Astrocyte (in vitro differentiated cells and primary cell): ENCODE measurements at regions not wholly inside any gene's neighbourhood (a gene's known extent, or its start where the extent isn't known, plus 50 kb on each side); places are given as distances from the start of the nearest gene placed in this dataset.

Experiments used
- DNase-seq: peaks from one replicate; pipeline ENCODE4 v3.0.0-alpha.2; 2010; ENCODE audit warnings: low read depth
- FAIRE-seq: peaks from 2 replicates; lab custom pipeline; 2011; peaks lifted over from hg19 to GRCh38; lab: Jason Lieb, UNC
- H2AFZ ChIP-seq: 2 replicates; pipeline ENCODE4 v1.6.0; 2012; ENCODE audit warnings: low read depth, low read length, inconsistent platforms
- H3K27ac ChIP-seq: 2 replicates; pipeline ENCODE4 v1.5.1; 2011; ENCODE audit warnings: low read depth, low read length, inconsistent platforms
- H3K27me3 ChIP-seq: 2 replicates; pipeline ENCODE4 v1.6.0; 2011; ENCODE audit warnings: low read length, inconsistent platforms; ENCODE audit not compliant: insufficient read depth
- H3K36me3 ChIP-seq: 2 replicates; pipeline ENCODE4 v1.5.1; 2011; ENCODE audit warnings: low read length, inconsistent platforms; ENCODE audit not compliant: insufficient read depth
- H3K4me1 ChIP-seq: 2 replicates; pipeline ENCODE4 v1.5.1; 2011; ENCODE audit warnings: low read length, inconsistent platforms; ENCODE audit not compliant: insufficient read depth
- H3K4me2 ChIP-seq: 2 replicates; pipeline ENCODE4 v1.6.0; 2012; ENCODE audit warnings: low read length, inconsistent platforms
- H3K4me3 ChIP-seq: 2 replicates; pipeline ENCODE4 v1.5.1; 2011; ENCODE audit warnings: low read depth, mild to moderate bottlenecking, low read length, inconsistent platforms; ENCODE audit not compliant: insufficient read depth
- H3K79me2 ChIP-seq: 2 replicates; pipeline ENCODE4 v1.6.0; 2012; ENCODE audit warnings: mild to moderate bottlenecking, low read length, inconsistent platforms; ENCODE audit not compliant: insufficient read depth
- H3K9ac ChIP-seq: 2 replicates; pipeline ENCODE4 v1.6.0; 2012; ENCODE audit warnings: mild to moderate bottlenecking, low read length, inconsistent platforms
- H3K9me3 ChIP-seq: 2 replicates; pipeline ENCODE4 v1.5.1; 2012; ENCODE audit warnings: low read depth, mild to moderate bottlenecking, low read length, inconsistent platforms; ENCODE audit not compliant: insufficient read depth
- H4K20me1 ChIP-seq: 2 replicates; pipeline ENCODE4 v1.6.0; 2012; ENCODE audit warnings: low read length, inconsistent platforms; ENCODE audit not compliant: insufficient read depth
- H3K27ac Mint-ChIP-seq: one replicate; pipeline ENCODE4 v1.8.0; 2021; ENCODE audit warnings: mild to moderate bottlenecking, mixed read lengths; ENCODE audit not compliant: unreplicated experiment
- H3K27me3 Mint-ChIP-seq: one replicate; pipeline ENCODE4 v1.8.0; 2021; ENCODE audit warnings: low read depth, mixed read lengths; ENCODE audit not compliant: unreplicated experiment
- H3K36me3 Mint-ChIP-seq: one replicate; pipeline ENCODE4 v1.8.0; 2021; ENCODE audit warnings: low read depth, mixed read lengths; ENCODE audit not compliant: unreplicated experiment
- H3K4me1 Mint-ChIP-seq: one replicate; pipeline ENCODE4 v1.8.0; 2021; ENCODE audit warnings: low read depth, mixed read lengths; ENCODE audit not compliant: unreplicated experiment
- H3K4me3 Mint-ChIP-seq: one replicate; pipeline ENCODE4 v1.8.0; 2021; ENCODE audit warnings: mild to moderate bottlenecking, moderate library complexity, mixed read lengths; ENCODE audit not compliant: unreplicated experiment
- H3K9me3 Mint-ChIP-seq: one replicate; pipeline ENCODE4 v1.8.0; 2021; ENCODE audit warnings: mild to moderate bottlenecking, mixed read lengths; ENCODE audit not compliant: unreplicated experiment
- EZH2 ChIP-seq: IDR thresholded peaks from 2 replicates; pipeline ENCODE4 v1.6.1; 2012; ENCODE audit warnings: mild to moderate bottlenecking, low read length, inconsistent platforms; ENCODE audit not compliant: insufficient read depth
- TF ChIP-seq, protein P1 (sequence below): IDR thresholded peaks from 2 replicates; pipeline ENCODE4 v1.5.1; 2011; ENCODE audit warnings: low read depth, mild to moderate bottlenecking, inconsistent platforms, low read length, moderate library complexity; ENCODE audit not compliant: insufficient read depth

DNA sequence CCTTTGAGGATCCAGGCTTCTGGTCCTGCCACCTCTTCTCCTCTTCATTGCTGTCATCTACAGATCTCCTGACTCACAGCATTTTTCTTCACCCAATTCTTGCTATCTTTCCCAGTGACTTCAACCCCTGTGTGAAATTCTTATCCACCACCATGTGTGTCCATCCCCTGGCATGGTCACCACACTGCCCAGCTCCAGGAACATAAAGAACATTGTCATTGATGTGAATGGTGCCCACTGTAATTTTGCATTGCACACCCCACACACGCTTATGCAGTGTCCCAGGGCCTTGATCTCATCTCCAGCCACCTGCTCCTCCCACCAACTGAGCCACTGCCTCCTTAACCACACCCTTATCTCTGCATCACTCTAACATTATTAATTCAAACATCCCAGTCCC lies 85.3 kb downstream of the C1D start:
- Histone ChIP-seq H3K36me3 (no peaks in the 10 kb centered on the region), H3K4me2 (no peak overlapping the region), H3K27me3 (no peaks in the 10 kb centered on the region), H2AFZ (no peak overlapping the region), H3K9me3 (no peaks in the 10 kb centered on the region), H3K79me2 (no peaks in the 10 kb centered on the region), H3K4me1 (no peaks in the 10 kb centered on the region), H3K4me3 (no peak overlapping the region), H3K9ac (no peak overlapping the region), H3K27ac (no peak overlapping the region), H4K20me1 (no peaks in the 10 kb centered on the region)
- no peak overlapping the region for H3K27ac Mint-ChIP-seq
- FAIRE-seq (no peak), DNase-seq (no peak)
- no peak overlapping the region for H3K4me3 Mint-ChIP-seq
- peaks cover 6% of the 10 kb centered on the region for H3K27me3 Mint-ChIP-seq
- no peaks in the 10 kb centered on the region for H3K36me3 Mint-ChIP-seq
- H3K4me1 Mint-ChIP-seq, result no peaks in the 10 kb centered on the region
- TF ChIP-seq EZH2, result no peak
- TF ChIP-seq, protein P1, sequence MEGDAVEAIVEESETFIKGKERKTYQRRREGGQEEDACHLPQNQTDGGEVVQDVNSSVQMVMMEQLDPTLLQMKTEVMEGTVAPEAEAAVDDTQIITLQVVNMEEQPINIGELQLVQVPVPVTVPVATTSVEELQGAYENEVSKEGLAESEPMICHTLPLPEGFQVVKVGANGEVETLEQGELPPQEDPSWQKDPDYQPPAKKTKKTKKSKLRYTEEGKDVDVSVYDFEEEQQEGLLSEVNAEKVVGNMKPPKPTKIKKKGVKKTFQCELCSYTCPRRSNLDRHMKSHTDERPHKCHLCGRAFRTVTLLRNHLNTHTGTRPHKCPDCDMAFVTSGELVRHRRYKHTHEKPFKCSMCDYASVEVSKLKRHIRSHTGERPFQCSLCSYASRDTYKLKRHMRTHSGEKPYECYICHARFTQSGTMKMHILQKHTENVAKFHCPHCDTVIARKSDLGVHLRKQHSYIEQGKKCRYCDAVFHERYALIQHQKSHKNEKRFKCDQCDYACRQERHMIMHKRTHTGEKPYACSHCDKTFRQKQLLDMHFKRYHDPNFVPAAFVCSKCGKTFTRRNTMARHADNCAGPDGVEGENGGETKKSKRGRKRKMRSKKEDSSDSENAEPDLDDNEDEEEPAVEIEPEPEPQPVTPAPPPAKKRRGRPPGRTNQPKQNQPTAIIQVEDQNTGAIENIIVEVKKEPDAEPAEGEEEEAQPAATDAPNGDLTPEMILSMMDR, result no peak
- peaks cover 3% of the 10 kb centered on the region for H3K9me3 Mint-ChIP-seq

DNA sequence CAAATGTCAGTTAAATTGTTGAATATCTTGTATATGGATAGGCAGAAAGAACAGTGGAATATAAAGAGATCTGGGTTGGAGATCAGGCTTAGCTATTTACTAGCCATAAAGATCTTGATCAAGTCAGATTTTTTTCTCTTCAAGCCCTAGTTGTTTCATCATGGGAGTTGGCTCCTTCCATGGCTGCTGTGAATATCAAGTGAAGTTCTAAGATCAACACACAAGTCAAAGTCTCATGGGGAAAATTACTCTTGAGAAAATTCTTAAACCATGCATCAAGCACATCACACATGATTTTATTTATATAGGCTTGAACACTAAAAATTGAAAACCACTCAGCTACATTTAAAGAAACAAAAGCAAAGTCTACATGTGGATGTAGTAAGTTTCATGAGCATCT lies 79.8 kb downstream of the C1D start:
- no peaks in the 10 kb centered on the region for H3K9me3 ChIP-seq
- Mint-ChIP-seq H3K36me3 (no peaks in the 10 kb centered on the region), H3K4me3 (no peak overlapping the region), H3K27me3 (no peaks in the 10 kb centered on the region), H3K4me1 (no peaks in the 10 kb centered on the region), H3K9me3 (peaks cover 3% of the 10 kb centered on the region), H3K27ac (no peak overlapping the region)
- H4K20me1 ChIP-seq, result no peaks in the 10 kb centered on the region
- H3K27me3 ChIP-seq, result no peaks in the 10 kb centered on the region
- DNase-seq, result no peak
- H3K9ac ChIP-seq, result no peak overlapping the region
- no peak overlapping the region for H3K4me3 ChIP-seq
- no peak overlapping the region for H3K4me2 ChIP-seq
- no peaks in the 10 kb centered on the region for H3K36me3 ChIP-seq
- no peak overlapping the region for H2AFZ ChIP-seq
- no peak for FAIRE-seq
- H3K4me1 ChIP-seq, result no peaks in the 10 kb centered on the region
- TF ChIP-seq EZH2, result no peak
- TF ChIP-seq, protein P1, result no peak
- H3K79me2 ChIP-seq, result no peaks in the 10 kb centered on the region
- H3K27ac ChIP-seq, result no peak overlapping the region

DNA sequence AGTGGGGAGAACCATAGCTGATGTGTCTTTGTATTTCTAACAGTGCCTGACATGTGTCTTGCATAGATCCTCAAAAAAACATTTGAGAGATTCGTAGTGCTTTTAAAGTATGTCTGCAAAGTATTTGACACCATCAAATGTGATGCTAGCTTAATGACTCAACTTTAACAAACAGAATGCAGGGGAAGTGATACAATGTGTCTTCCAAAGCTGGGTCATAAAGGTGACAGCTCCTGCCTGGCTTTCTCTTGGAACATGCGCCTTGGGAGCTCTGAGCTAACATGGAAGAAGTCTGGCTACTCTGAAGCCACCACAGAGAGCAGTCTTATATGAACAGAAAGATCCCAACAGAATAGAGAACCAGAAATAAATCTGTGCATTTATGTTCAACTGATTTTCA lies 78.2 kb downstream of the C1D start:
- H3K4me2 ChIP-seq, result no peak overlapping the region
- H3K79me2 ChIP-seq, result no peaks in the 10 kb centered on the region
- Mint-ChIP-seq H3K4me1 (no peaks in the 10 kb centered on the region), H3K27me3 (no peaks in the 10 kb centered on the region), H3K4me3 (no peak overlapping the region), H3K36me3 (no peaks in the 10 kb centered on the region), H3K27ac (no peak overlapping the region), H3K9me3 (peaks cover 3% of the 10 kb centered on the region)
- no peaks in the 10 kb centered on the region for H3K27me3 ChIP-seq
- H3K4me1 ChIP-seq, result no peaks in the 10 kb centered on the region
- H4K20me1 ChIP-seq, result no peaks in the 10 kb centered on the region
- H3K9me3 ChIP-seq, result no peaks in the 10 kb centered on the region
- no peak for DNase-seq
- no peak overlapping the region for H3K4me3 ChIP-seq
- no peak overlapping the region for H3K27ac ChIP-seq
- H2AFZ ChIP-seq, result no peak overlapping the region
- peak; percentile 34 for FAIRE-seq
- no peaks in the 10 kb centered on the region for H3K36me3 ChIP-seq
- TF ChIP-seq, protein P1, result no peak
- no peak for TF ChIP-seq EZH2
- H3K9ac ChIP-seq, result no peak overlapping the region
